ENCODE measurements at regions not wholly inside any gene's neighbourhood (a gene's known extent, or its start where the extent isn't known, plus 50 kb on each side); places are given as distances from the start of the nearest gene placed in this dataset.

- TF ChIP-seq, protein P1, sequence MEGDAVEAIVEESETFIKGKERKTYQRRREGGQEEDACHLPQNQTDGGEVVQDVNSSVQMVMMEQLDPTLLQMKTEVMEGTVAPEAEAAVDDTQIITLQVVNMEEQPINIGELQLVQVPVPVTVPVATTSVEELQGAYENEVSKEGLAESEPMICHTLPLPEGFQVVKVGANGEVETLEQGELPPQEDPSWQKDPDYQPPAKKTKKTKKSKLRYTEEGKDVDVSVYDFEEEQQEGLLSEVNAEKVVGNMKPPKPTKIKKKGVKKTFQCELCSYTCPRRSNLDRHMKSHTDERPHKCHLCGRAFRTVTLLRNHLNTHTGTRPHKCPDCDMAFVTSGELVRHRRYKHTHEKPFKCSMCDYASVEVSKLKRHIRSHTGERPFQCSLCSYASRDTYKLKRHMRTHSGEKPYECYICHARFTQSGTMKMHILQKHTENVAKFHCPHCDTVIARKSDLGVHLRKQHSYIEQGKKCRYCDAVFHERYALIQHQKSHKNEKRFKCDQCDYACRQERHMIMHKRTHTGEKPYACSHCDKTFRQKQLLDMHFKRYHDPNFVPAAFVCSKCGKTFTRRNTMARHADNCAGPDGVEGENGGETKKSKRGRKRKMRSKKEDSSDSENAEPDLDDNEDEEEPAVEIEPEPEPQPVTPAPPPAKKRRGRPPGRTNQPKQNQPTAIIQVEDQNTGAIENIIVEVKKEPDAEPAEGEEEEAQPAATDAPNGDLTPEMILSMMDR (IDR thresholded peaks at IDR 0.05; ENCODE audit: low read depth, low read length), result no peak
- TF ChIP-seq POLR2A (IDR thresholded peaks at IDR 0.05; ENCODE audit: extremely low read depth, insufficient read length), result no peak
- TF ChIP-seq MAX (IDR thresholded peaks at IDR 0.05; ENCODE audit: low read depth, low read length), result no peak
- no peak for TF ChIP-seq MYC (IDR thresholded peaks at IDR 0.05; ENCODE audit: low read depth, low read length)
These were observed 256.2 kb downstream of the AASDHPPT start for GRCh38 chr11:106333678-106334077.
